ENCODE measurements at regions not wholly inside any gene's neighbourhood (a gene's known extent, or its start where the extent isn't known, plus 50 kb on each side); places are given as distances from the start of the nearest gene placed in this dataset.

DNA sequence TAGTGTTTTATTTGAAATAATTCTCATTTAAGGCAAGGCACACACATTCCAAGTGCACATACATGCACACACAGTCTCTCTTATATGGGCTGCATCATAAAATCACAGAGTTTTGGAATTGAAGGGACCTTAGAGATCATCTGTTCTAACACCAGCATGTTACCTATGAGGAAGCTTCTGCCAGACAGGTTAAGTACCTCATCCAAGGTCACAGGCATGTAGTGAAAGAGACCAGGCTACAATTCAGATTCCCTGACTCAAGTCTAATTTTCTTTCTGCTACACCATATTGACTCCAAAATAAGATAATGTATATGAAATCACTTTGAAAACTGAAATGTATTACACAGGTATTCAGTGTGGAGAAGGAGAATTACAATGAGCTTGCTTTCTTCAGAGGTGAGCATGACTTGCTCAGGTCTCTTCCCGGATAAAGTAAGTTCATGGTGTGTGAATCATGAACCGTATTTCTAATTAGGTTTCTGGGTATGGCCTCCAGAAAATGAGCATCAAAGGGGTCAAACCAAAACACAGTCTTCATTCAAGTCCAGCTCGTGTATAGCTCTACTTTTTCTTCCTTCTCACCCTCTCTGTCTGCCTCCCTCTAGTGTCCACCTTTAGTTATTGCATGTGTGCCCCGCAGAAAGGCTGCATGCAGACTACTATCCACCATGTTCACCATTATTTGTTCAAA, 411.9 kb downstream of the FUT8 start:
- no peak overlapping the region for H3K4me3 ChIP-seq (replicated peaks; ENCODE audit: low read depth, low read length)
- DNase-seq (ENCODE audit: low read depth), result peak; percentile 84
- TF ChIP-seq, protein P1, sequence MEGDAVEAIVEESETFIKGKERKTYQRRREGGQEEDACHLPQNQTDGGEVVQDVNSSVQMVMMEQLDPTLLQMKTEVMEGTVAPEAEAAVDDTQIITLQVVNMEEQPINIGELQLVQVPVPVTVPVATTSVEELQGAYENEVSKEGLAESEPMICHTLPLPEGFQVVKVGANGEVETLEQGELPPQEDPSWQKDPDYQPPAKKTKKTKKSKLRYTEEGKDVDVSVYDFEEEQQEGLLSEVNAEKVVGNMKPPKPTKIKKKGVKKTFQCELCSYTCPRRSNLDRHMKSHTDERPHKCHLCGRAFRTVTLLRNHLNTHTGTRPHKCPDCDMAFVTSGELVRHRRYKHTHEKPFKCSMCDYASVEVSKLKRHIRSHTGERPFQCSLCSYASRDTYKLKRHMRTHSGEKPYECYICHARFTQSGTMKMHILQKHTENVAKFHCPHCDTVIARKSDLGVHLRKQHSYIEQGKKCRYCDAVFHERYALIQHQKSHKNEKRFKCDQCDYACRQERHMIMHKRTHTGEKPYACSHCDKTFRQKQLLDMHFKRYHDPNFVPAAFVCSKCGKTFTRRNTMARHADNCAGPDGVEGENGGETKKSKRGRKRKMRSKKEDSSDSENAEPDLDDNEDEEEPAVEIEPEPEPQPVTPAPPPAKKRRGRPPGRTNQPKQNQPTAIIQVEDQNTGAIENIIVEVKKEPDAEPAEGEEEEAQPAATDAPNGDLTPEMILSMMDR (IDR thresholded peaks at IDR 0.05; ENCODE audit: low read length, missing control alignments), result peak; percentile 99

DNA sequence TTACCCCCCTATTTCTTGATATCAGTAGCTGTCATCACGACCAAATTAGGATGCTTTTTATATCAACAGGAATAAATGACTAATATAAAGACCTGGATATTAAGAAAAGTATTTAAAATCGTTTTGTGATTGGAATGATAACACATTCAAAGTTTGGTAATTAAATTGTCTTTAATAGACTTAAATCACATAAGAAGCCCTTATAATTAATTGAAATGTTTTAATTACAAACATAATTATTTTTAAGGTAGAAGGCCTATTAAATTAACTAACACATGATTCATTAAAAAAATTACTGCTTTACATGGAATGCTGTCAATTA, 412.4 kb downstream of the FUT8 start:
- DNase-seq (ENCODE audit: low read depth), result no peak
- no peak overlapping the region for H3K4me3 ChIP-seq (replicated peaks; ENCODE audit: low read depth, low read length)
- TF ChIP-seq, protein P1 (IDR thresholded peaks at IDR 0.05; ENCODE audit: low read length, missing control alignments), result no peak

DNA sequence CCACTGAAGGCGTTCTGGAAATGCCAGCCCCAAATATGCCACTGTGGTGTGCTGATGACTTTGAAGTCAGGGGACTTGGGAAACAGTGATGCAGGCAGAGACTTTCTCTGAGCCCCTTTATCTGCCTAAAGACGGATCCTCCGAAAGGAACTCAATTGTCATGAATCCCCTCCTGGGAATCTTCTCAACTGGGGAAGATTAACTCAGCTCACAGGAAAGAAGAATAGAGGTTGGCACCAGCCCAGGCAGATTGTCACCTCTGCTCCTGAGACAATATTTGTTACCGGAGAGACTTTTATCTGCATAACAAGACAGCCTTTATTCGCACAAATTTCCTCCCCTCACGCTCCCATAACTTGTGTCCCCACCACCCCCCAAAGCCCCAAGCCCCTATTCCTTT, 414.4 kb downstream of the FUT8 start:
- TF ChIP-seq, protein P1 (IDR thresholded peaks at IDR 0.05; ENCODE audit: low read length, missing control alignments), result no peak
- no peak overlapping the region for H3K4me3 ChIP-seq (replicated peaks; ENCODE audit: low read depth, low read length)
- no peak for DNase-seq (ENCODE audit: low read depth)

DNA sequence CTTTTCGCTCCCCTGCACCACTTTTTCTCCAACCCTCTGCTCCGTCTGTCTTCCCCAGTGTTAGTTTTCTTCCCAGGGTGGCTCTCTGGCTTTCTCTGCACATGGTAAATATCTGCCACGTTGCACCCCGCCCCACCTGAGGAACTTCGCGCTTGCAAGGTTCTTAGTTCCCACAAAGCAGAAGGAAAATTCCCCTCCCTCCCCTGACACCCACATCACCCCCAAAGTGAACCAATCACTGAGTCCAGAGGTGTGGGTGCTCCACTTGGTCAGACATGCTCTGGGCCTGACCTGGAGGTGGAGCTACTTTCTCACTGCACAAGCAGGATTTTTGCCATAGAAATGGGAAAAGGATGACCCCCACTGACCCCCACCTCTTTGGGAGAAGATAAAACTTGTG, 415.0 kb downstream of the FUT8 start:
- H3K4me3 ChIP-seq (replicated peaks; ENCODE audit: low read depth, low read length), result no peak overlapping the region
- no peak for DNase-seq (ENCODE audit: low read depth)
- TF ChIP-seq, protein P1 (IDR thresholded peaks at IDR 0.05; ENCODE audit: low read length, missing control alignments), result no peak

DNA sequence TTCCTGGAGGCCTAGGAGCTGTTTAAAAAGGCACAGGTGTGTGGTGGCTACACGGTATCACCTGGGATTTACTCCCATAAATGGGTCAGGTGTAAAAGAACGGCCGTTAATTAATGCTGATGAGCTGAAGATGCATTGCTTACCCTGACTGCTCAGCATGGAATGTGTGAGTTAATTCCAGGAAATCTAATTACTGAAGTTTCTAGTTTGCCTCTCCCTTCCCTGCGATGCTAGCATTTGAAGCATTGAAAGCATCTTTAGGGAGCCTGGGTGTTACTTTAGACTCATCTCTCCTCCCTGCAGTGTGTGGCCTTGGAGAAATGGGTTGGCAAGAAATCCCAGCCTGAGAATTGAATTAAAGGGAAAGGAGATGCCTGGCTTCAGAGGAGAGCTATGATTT, 415.9 kb downstream of the FUT8 start:
- no peak for DNase-seq (ENCODE audit: low read depth)
- no peak overlapping the region for H3K4me3 ChIP-seq (replicated peaks; ENCODE audit: low read depth, low read length)
- TF ChIP-seq, protein P1 (IDR thresholded peaks at IDR 0.05; ENCODE audit: low read length, missing control alignments), result no peak

DNA sequence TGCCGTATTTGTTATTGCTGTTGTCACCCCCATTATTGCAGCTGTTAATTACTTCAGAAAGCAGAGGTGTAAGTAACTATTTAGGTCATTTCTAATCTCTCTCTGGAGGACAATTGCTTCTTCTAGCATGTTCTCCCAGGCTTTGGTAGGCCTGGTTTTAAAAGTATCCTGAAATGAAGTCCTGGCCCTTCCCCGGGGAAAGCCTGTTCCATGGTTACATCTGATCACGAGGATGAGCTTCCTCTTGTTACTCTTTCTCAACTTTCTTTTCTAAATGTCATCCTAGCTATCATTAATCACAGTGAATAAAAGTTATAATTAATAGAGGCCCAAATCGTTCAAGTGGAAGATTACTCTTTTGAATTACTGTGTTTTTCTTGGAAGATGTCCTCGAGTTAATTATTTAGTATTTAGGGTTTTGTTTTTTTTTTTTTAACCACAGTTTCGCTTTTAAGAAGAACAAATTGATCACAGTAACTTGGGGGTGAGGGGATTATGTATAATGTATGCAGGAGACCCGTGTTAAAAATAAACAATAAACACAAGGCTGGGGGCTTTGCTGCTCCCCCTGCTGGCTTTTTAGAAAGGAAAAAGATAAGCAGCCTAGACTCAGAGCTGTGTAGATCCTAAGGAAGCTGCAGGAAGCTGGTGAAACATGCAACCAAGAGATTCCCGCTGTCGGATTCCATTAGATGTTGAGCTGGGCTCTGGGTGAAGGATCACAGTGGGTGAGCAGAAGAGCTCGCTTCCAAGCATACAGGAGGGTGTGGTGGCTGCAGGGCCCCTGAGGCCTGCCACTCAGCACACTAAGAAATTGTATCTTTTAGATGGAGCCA, 420.1 kb downstream of the FUT8 start:
- TF ChIP-seq, protein P1 (IDR thresholded peaks at IDR 0.05; ENCODE audit: low read length, missing control alignments), result peak; percentile 38
- H3K4me3 ChIP-seq (replicated peaks; ENCODE audit: low read depth, low read length), result no peak overlapping the region
- peak; percentile 16 for DNase-seq (ENCODE audit: low read depth)
